Stimulated activated CD4-positive, alpha-beta T cell treated with anti-CD3 and anti-CD28 coated beads, Interleukin-15, amount 100 ng/mL, for 1 hour (primary cell): ENCODE measurements at regions not wholly inside any gene's neighbourhood (a gene's known extent, or its start where the extent isn't known, plus 50 kb on each side); places are given as distances from the start of the nearest gene placed in this dataset.

ENCODE experiments used
- DNase-seq, 2 donors: peaks; one replicate each; pipeline ENCODE4 v3.0.0-alpha.2; 2020; ENCODE audit warnings: low read depth in 1 of 2, low spot score in 1 of 2

- no peak for DNase-seq
Observed at GRCh38 chr15:38672273-38672672, 107.7 kb upstream of the RASGRP1 start.

GRCh38 chr15:38672814-38673670 lies 108.4 kb upstream of the RASGRP1 start:
- no peak for DNase-seq

DNA sequence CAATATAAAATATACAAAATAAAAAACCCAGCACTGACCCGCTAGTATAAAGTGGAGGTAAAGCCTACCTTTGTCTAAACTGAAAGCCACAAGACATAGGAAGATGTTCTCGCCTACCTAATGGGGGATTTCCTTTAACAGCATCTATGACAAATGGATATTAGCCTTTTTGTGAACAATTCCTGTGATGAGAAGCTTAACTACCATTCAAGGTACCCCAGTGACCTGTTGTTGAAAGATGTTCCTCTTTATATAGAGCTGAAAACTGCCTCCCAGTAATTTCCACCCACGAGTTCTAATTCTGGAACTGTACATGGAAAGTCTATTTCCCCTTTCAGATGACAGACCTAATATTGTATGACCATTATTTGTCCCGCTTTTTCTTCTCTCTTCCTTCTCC lies 109.8 kb upstream of the RASGRP1 start:
- DNase-seq = no peak

GRCh38 chr15:38678281-38678680 lies 113.7 kb upstream of the RASGRP1 start:
- no peak for DNase-seq

DNA sequence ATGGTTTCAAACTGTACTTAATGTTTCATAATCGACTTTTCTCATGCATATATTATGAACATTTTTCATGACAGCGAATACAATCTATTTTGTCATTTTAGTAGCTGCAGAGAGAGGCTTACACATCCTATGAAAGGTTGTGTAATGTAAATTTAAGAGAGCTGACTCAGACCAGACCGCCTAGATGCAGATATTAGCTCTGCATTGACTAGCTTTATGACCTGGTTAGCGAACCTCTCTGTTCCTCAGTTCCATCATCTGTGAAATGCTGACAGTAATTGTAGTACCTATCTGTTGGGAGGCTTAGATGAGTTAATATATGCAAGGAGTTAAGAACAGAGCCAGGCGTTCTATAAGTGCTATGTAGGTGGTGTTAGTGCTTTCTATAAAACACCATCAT lies 116.2 kb upstream of the RASGRP1 start:
- no peak for DNase-seq

DNA sequence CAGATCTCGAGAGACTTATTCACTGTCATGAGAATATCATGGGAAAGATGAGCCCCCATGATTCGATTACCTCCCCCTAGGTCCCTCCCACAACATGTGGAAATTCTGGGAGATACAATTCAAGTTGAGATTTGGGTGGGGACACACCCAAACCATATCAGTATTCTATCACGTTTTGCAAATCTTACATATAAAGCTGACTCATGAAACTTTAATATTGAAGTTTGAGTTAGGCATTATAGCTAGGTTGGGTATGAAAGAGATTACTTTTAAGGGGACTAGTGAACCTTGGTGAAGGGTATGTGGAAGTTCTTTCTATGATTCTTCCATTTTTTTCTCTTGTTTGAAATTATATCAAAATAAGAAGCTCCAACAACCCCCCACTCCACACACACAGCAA lies 117.7 kb upstream of the RASGRP1 start:
- DNase-seq = no peak

DNA sequence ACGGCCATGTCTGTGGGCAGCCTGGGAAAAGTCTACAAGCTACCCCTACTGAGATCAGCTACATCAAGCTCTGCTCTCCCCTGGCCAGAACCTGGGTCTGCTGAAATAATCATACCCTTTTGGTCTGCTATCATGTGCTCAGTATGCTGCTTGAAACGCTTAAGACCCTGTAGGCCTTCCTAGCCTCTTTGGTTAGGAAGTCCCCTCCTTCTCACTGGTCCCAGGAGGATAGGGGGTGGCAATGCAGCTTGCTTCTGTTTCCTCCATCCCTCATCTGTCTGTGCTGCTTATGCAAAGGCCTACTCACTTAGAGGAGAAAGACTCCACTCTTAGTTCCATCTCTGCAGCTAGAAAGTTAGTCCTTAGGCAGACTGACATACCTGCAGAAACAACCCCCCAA lies 118.2 kb upstream of the RASGRP1 start:
- no peak for DNase-seq

DNA sequence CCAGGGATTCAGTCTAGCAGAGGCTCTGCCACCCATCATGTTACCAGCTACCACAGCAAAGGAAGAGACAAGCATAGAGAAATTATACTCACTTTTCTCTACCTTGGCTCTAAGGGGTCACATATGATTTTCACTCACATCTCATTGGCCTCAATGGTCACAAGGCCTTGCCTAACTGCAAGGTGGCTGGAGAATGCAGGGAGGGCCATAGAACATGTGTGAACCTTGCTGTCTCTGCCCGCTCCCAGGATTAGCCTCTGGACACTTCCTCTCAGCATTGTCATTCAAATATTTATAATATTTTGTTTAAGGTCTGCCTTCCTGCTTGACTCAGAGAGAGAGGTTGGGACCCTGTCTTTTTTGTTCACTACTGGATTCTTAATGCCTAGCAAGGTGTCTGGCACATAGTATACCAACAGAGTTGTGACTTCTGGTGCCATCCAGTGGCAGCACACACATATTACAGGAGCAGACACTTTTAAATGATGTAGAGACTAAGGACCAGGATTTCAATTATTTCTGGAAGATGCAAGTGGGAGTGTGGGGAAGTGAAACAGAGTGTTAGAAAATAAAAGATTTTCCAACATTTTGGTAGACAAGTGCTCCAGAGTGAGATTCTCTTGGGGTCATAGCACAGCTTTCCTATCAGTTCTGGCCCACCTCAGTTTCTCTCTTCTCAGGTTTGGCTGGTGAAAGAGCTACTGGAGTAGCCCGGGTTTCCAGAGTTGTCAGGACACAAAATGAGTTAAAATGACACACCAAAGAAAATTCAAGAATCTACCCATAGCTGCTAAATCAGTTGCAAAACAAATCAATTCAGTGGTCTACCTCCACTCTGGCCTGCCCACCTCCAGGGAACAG lies 119.0 kb upstream of the RASGRP1 start:
- DNase-seq = peak; percentile 36 to 48

DNA sequence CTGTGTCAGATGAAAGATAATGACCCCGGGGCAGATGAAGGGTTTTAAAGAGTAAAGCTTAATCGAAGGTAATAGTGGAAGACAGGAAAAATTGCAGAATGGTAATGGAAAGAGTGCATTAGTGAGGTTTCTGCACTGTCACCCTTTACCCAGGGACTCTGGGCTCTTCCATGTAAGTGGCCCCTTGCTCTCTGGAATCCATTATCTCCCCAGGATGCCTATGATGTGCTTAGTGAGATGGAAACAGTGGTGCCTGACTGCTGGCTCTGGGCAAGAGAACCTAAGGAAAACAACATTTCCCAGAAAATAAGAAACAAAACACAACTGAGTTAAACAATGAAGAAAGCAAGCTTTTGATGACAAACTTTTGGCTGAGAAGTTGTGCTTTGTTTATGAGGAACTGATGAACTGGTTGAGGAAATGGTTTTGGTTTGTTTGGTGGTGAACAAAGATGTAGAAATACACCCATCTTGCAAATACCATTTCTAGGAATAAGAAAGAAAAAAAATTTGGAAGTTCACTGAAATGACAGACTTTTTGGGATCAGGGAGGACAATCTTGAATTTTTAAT lies 119.9 kb upstream of the RASGRP1 start:
- DNase-seq = no peak

- no peak for DNase-seq
Observed at GRCh38 chr15:38685686-38686339, 121.2 kb upstream of the RASGRP1 start.

DNA sequence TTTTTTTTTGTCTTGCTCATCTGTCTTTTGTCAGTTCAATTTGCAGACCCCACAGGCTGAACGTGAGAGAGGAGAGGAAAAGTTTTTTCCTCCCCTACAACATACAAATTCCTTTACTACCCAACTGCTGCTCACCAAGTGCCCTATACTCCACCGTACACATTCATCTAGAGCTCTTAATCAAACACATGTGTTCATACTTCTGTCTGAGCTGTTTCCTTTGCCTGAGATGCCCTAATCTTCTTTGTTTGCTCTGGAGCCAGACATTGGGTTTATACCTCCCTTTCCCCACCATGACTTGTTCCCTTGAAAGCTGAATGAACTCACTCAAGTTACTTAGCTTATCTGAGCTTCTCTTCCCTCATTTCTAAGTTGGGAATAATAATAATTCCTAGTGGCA lies 122.7 kb upstream of the RASGRP1 start:
- no peak for DNase-seq

- no peak for DNase-seq
Observed at GRCh38 chr15:38687775-38688495, 123.3 kb upstream of the RASGRP1 start.

- peak in 1 of 2 donors; percentile 12 for DNase-seq
Observed at GRCh38 chr15:38688761-38689160, 124.1 kb upstream of the RASGRP1 start.

DNA sequence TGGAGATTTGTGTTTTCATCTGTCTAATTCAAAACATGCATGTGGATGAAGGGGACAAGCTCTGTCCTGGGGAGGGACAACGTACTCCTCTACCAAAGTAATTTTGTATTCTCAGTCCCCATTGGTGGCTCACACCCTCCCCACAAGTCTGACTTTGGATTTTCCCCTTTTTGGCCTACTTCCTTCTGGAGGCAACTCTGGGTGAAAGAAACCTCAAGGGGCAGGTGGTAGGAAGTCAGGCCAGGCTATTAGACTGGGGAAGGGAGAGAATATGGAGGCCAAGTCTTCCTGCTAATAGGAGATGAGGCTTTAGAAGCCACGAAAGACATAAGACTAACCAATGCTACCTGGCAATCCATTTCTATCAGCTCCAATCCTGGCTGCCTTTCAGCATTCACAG lies 124.9 kb upstream of the RASGRP1 start:
- DNase-seq = no peak

GRCh38 chr15:38690216-38690615 lies 125.6 kb upstream of the RASGRP1 start:
- DNase-seq = no peak

DNA sequence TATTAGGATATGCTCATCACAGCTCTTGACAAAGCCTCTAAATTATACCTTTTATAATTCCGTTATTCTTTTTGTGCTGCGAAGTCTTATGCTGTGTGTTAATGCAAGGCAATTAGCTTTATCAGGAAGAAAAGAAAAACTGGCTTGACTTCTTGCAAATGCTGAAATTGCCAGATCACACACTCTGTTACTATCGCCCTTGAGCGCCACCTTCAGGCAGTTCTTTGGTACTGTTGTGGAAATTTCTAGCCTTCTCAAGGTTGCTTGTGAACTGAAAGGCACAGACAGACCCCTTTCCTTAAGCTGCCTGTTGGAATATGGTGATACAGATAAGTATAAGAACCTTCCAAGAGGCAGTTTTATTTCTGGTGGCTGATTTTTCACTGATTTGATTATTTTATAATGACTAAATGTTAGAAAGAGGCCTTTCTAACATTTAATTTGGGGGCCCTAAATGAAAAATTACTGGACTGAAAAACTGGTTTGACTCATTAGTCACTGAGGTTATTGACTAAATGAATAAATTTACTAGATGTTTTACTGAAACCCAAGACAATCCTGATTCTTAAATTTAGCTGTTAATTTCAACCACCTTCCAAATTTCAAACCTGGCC lies 126.2 kb upstream of the RASGRP1 start:
- DNase-seq = peak; percentile 58 to 60

DNA sequence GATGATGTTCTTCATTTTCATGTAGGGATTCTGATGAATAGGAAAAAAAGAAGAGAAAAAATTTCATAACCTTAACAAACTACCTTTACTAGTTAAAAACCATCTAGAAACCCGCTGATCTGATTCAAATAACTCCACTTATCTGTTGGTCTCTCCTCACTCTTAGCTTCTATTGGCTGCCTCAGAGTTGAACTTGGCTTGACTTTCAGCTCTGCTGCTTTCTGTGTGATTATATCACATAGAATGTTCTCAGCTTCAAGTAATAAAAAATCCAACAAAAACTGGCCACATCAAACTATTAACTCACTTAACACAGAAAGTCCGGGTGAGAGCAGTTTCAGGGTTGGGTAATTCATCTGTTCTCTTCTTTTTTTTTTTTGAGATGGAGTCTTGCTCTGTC lies 126.8 kb upstream of the RASGRP1 start:
- no peak for DNase-seq

DNA sequence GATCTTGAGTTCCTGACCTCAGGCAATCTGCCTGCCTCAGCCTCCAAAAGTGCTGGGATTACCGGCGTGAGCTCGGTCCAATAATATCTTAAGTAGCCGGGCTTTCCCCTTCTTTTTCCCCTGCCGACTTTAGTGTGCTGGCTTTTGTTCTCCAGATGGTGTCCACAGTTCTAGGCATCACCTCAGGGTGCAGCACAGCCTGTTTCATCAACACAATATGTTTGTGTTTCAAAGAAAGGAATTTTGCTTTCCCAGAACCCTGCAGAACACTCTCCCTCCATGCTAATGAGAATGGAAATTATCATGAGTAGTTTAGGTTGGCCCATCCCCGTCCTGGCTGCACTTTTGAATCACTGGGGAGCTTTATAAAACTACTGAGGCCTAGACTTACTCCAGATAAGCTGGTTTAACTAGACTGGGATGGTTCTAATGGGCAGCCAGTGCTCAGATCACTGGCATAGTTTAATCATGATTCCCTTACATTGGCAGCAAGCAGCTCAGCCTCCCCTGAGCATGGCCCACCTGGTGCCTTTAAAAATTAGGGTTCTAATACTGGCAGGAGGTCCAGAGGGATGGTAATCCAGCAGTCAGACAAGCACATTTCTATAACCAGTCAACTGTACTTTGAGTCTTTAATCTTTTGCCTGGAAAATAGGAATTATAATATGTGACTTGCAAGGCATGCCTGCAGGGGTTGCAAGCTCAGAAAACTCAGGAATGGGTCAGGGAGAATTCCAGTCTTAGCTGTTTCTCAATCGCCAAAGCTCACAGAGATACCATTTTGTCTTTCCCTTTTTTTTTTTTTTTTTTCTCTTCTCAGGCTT lies 127.6 kb upstream of the RASGRP1 start:
- no peak for DNase-seq

DNA sequence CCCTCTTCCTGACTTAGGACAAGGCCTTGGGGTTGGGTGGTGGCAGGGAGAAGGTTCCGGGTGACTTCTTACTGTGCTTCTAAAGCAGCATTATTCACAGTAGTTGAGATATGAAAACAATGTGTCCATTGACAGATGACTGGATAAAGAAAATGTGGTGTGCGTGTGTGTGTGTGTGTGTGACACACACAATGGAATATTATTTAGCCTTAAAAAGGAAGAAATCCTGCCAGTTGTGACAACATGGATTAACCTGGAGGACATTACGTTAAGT lies 128.1 kb upstream of the RASGRP1 start:
- DNase-seq = no peak
